Femur (tissue), 1 donor: ENCODE measurements at regions not wholly inside any gene's neighbourhood (a gene's known extent, or its start where the extent isn't known, plus 50 kb on each side); places are given as distances from the start of the nearest gene placed in this dataset.
"Not testable (repeated sequence)": the region's sequence is repeated elsewhere in the genome, so short reads cannot be mapped to it uniquely, and the experiment has no call there.

Source experiments
- DNase-seq: peaks from one replicate; pipeline ENCODE4 v3.0.0-alpha.2; 2017

- DNase-seq = no peak
Observed at GRCh38 chr5:152623951-152624350, 218.9 kb upstream of the NMUR2 start.

GRCh38 chr5:152625696-152626095 is 220.6 kb upstream of the NMUR2 start:
- DNase-seq = no peak

GRCh38 chr5:152631221-152631620 is 226.1 kb upstream of the NMUR2 start:
- no peak for DNase-seq

- no peak for DNase-seq
Observed at GRCh38 chr5:152632360-152632759, 227.3 kb upstream of the NMUR2 start.

GRCh38 chr5:152634586-152634985 is 229.5 kb upstream of the NMUR2 start:
- DNase-seq = peak; percentile 40

GRCh38 chr5:152638996-152639552 is 234.0 kb upstream of the NMUR2 start:
- peak; percentile 27 for DNase-seq

- no peak for DNase-seq
Observed at GRCh38 chr5:152641970-152642805, 237.1 kb upstream of the NMUR2 start.

- DNase-seq = no peak
Observed at GRCh38 chr5:152642880-152643279, 237.8 kb upstream of the NMUR2 start.

GRCh38 chr5:152644029-152644728 is 239.1 kb upstream of the NMUR2 start:
- no peak for DNase-seq

- DNase-seq = no peak
Observed at GRCh38 chr5:152649609-152650008, 244.5 kb upstream of the NMUR2 start.

- DNase-seq = no peak
Observed at GRCh38 chr5:152650413-152650812, 245.3 kb upstream of the NMUR2 start.

GRCh38 chr5:152659470-152659869 is 254.4 kb upstream of the NMUR2 start:
- DNase-seq = not testable (repeated sequence)

GRCh38 chr5:152673601-152674000 is 268.5 kb upstream of the NMUR2 start:
- no peak for DNase-seq

GRCh38 chr5:152674403-152674802 is 269.3 kb upstream of the NMUR2 start:
- no peak for DNase-seq

- no peak for DNase-seq
Observed at GRCh38 chr5:152676196-152676595, 271.1 kb upstream of the NMUR2 start.

GRCh38 chr5:152683205-152683604 is 278.1 kb upstream of the NMUR2 start:
- DNase-seq = no peak

GRCh38 chr5:152686931-152687330 is 281.9 kb upstream of the NMUR2 start:
- DNase-seq = no peak

GRCh38 chr5:152688561-152689249 is 283.6 kb upstream of the NMUR2 start:
- DNase-seq = no peak

GRCh38 chr5:152689250-152689711 is 284.2 kb upstream of the NMUR2 start:
- DNase-seq = no peak

- DNase-seq = no peak
Observed at GRCh38 chr5:152694231-152694630, 289.2 kb upstream of the NMUR2 start.

- no peak for DNase-seq
Observed at GRCh38 chr5:152701305-152701949, 296.3 kb upstream of the NMUR2 start.

- no peak for DNase-seq
Observed at GRCh38 chr5:152704286-152704685, 299.2 kb upstream of the NMUR2 start.
